ENCODE measurements at regions not wholly inside any gene's neighbourhood (a gene's known extent, or its start where the extent isn't known, plus 50 kb on each side); places are given as distances from the start of the nearest gene placed in this dataset.
"Not testable (repeated sequence)": the region's sequence is repeated elsewhere in the genome, so short reads cannot be mapped to it uniquely, and the experiment has no call there.

DNA sequence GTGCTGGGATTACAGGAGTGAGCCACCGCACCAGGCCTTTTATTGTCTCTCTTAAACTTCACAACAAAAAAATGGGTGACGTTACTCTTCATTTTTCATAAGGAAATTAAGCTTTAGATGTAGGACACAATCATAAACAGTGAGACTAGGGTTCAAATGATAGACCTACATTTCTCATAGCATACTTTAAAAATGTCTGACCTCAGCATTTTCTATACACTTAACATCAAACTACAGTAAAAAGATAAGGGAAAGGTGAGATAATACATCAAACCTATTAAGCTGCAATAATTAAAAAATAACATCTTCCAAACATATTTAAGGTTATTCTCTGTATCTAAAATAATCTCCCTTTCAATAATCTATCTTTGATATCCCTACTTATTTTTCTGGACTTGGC is 914.2 kb downstream of the FAM181B start:
- TF ChIP-seq CTCF (IDR thresholded peaks at IDR 0.05; ENCODE audit: low read length, missing control alignments): no peak
- DNase-seq (ENCODE audit: low read depth): no peak
- no peak overlapping the region for H3K4me3 ChIP-seq (replicated peaks; ENCODE audit: low read depth, low read length)

GRCh38 chr11:81804858-81805257 is 928.8 kb downstream of the FAM181B start:
- TF ChIP-seq CTCF (IDR thresholded peaks at IDR 0.05; ENCODE audit: low read length, missing control alignments): no peak
- H3K4me3 ChIP-seq (replicated peaks; ENCODE audit: low read depth, low read length): no peak overlapping the region
- DNase-seq (ENCODE audit: low read depth): no peak

DNA sequence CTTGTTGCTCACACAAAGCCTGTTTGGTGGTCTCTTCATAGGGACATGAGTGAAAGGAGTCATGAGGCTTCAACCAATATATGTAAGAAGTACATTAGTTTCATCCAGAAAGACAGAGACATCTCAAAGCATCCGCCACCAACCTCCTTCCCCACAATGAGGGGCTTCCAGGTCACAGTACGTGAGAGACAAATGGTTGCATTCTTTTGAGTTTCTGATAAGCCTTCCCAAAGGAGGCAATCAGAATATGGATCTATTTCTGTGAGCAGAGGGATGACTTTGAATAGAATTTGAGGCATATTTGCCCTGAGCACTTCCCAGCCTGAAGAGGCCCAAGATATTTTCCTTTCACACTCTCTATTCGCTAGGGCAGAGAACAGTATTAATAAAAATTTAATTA is 931.1 kb downstream of the FAM181B start:
- TF ChIP-seq CTCF (IDR thresholded peaks at IDR 0.05; ENCODE audit: low read length, missing control alignments): no peak
- DNase-seq (ENCODE audit: low read depth): no peak
- no peak overlapping the region for H3K4me3 ChIP-seq (replicated peaks; ENCODE audit: low read depth, low read length)

DNA sequence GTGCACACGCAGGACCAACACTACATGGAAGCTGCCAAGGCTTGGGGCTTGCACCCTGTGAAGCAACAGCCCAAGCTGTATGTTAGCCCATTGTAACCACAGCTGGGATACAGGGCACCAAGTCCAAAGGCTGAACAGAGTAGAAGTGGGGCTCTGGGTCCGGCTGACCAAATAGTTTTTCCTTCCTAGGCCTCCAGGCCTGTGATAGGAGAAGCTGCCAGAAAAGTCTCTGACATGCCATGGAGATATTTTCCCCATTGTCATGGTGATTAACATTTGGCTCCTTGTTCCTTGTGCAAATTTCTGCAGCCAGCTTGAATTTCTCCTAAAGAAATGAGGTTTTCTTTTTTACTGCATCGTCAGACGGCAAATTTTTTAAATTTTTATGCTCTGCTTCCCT is 941.2 kb downstream of the FAM181B start:
- no peak for DNase-seq (ENCODE audit: low read depth)
- no peak overlapping the region for H3K4me3 ChIP-seq (replicated peaks; ENCODE audit: low read depth, low read length)
- TF ChIP-seq CTCF (IDR thresholded peaks at IDR 0.05; ENCODE audit: low read length, missing control alignments): no peak

GRCh38 chr11:81787584-81788049 is 946.0 kb downstream of the FAM181B start:
- TF ChIP-seq CTCF (IDR thresholded peaks at IDR 0.05; ENCODE audit: low read length, missing control alignments): peak; percentile 2
- DNase-seq (ENCODE audit: low read depth): peak; percentile 34
- no peak overlapping the region for H3K4me3 ChIP-seq (replicated peaks; ENCODE audit: low read depth, low read length)

- DNase-seq (ENCODE audit: low read depth): peak; percentile 76
- H3K4me3 ChIP-seq (replicated peaks; ENCODE audit: low read depth, low read length): no peak overlapping the region
- no peak for TF ChIP-seq CTCF (IDR thresholded peaks at IDR 0.05; ENCODE audit: low read length, missing control alignments)
Observed at GRCh38 chr11:81772166-81772565, 961.5 kb downstream of the FAM181B start.

GRCh38 chr11:81769906-81770305 is 963.8 kb downstream of the FAM181B start:
- H3K4me3 ChIP-seq (replicated peaks; ENCODE audit: low read depth, low read length); DNase-seq (ENCODE audit: low read depth): not testable (repeated sequence)
